H1 (cell line): ENCODE measurements at regions not wholly inside any gene's neighbourhood (a gene's known extent, or its start where the extent isn't known, plus 50 kb on each side); places are given as distances from the start of the nearest gene placed in this dataset.

Experiments used
- POLR2AphosphoS5 ChIP-seq: IDR thresholded peaks from 2 replicates; pipeline ENCODE4 v1.6.1; 2011; ENCODE audit warnings: low read depth, low read length
- TF ChIP-seq, protein P1 (sequence below), 3 experiments: IDR thresholded peaks; 1 replicate in 2 of 3; 2 replicates in 1 of 3; pipeline versions ENCODE4 v1.5.1 to v1.6.1; 2011; ENCODE audit warnings: low read length in 3 of 3, mild to moderate bottlenecking in 3 of 3, inconsistent platforms in 2 of 3, low read depth in 1 of 3, moderate library complexity in 1 of 3; ENCODE audit not compliant: insufficient read depth in 1 of 3; ENCODE audit errors: control extremely low read depth in 1 of 3

DNA sequence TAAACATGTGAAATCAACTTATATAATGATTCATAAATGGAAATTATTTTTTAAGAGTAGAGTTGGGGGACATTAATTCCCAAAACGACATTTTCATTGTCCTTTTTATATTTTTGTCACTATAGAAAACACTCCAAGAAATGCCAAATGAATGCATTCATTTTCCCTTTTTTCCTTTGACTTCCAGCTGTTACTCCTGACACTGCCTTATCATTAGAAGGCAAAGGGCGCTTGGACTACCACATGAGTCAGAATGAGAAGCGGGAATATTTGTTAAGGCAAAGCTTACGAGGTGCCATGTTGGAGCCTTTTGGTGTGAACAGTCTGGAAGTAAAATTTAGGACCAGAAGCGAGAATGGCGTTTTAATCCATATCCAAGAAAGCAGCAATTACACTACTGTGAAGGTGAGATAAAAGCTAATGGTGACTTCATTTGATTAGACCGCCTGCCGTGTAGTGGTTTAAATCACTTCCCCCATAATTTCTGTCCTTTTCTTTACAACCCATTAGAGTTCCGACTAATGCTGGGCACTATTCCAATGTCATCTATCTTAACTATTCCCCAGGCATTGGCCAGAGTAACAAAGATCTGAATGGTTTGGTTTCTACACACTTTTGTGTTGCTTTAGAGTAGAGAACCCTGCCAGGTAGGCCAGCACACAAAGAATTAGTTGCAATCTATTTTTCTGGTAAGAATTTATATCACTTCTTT, 166.7 kb downstream of the FAT4 start:
- TF ChIP-seq, protein P1, sequence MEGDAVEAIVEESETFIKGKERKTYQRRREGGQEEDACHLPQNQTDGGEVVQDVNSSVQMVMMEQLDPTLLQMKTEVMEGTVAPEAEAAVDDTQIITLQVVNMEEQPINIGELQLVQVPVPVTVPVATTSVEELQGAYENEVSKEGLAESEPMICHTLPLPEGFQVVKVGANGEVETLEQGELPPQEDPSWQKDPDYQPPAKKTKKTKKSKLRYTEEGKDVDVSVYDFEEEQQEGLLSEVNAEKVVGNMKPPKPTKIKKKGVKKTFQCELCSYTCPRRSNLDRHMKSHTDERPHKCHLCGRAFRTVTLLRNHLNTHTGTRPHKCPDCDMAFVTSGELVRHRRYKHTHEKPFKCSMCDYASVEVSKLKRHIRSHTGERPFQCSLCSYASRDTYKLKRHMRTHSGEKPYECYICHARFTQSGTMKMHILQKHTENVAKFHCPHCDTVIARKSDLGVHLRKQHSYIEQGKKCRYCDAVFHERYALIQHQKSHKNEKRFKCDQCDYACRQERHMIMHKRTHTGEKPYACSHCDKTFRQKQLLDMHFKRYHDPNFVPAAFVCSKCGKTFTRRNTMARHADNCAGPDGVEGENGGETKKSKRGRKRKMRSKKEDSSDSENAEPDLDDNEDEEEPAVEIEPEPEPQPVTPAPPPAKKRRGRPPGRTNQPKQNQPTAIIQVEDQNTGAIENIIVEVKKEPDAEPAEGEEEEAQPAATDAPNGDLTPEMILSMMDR (IDR thresholded peaks at IDR 0.05; ENCODE audit: control extremely low read depth in 1 of 3, insufficient read depth in 1 of 3, low read depth in 1 of 3, low read length in 3 of 3) = no peak
- TF ChIP-seq POLR2AphosphoS5 = no peak
